ENCODE measurements at regions not wholly inside any gene's neighbourhood (a gene's known extent, or its start where the extent isn't known, plus 50 kb on each side); places are given as distances from the start of the nearest gene placed in this dataset.
A peak's percentile ranks its signal among the peaks of the same experiment; 100 is the strongest.

DNA sequence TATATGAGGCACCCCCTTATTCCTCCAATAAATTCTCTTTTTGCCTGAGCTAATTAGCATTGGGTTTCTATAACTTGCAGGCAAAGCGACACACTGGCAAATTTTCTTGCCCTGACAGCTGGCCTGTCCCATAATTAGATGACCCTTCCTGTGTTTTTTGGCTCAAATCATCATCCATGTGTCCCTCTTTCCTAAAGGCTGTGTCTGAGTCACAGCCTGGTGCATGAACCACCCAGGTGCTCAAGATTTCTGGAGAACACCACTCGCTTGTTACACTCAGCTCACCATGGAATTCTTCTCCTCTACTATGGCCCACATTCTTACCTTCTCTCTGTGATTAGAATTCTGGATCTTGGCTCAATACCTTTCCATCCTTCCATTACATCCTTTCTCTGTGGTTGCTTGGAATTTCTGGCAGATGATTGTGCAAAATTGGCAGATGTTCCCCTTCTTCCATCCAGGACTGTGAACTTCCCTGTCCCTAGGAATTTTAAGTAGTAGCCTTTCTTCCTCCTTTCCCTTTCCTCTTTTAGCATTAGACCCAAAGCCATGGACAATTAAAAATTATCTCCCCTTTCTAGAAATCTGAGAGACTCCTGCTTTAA is 116.0 kb upstream of the ANKRD1 start:
- Histone ChIP-seq H3K4me1 (ENCODE audit: control insufficient read depth in 3 of 3, insufficient read depth in 2 of 3, low read depth in 1 of 3, low read length in 2 of 3) (no peaks in the 10 kb centered on the region), H3K4me3 (ENCODE audit: low read depth in 1 of 3, low read length in 3 of 3) (no peak overlapping the region), H3K36me3 (ENCODE audit: control insufficient read depth in 3 of 3, insufficient read depth in 2 of 3, low read depth in 1 of 3, low read length in 3 of 3) (no peaks in the 10 kb centered on the region), H3K27me3 (ENCODE audit: control insufficient read depth in 3 of 3, insufficient read depth in 3 of 3, low read length in 3 of 3) (peaks cover 0 to 3% (median 0%) of the 10 kb centered on the region in 3 donors), H3K27ac (ENCODE audit: low read depth in 1 of 3, low read length in 2 of 3) (no peak overlapping the region), H3K9me3 (ENCODE audit: control insufficient read depth in 2 of 2, insufficient read depth in 1 of 2, low read depth in 1 of 2, low read length in 1 of 2) (no peaks in the 10 kb centered on the region)
- no peak for FAIRE-seq
- DNase-seq = no peak
- WGBS, 3 donors = 86 to 98% (median 89%) methylated on average over 2 of the region's 2 CpGs

DNA sequence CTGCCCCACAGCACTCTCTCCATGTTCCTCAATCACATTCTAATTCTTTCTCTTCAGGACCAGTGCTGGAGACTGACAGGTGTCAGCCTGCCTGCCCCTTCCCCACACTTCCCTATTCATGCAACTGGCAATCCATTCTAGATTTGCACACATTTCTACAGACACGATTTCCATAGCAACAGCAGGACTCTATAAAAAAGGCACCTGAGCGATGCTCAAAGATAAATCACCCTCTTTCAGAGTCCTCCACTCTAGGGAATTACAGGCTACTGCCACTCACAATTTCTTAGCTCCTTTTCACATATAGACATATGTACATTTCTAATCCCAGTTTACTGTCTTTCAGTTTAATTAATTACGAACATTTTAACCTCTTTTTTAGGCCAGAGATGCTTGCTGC is 118.1 kb upstream of the ANKRD1 start:
- DNase-seq = no peak
- Histone ChIP-seq H3K4me3 (ENCODE audit: low read depth in 1 of 3, low read length in 3 of 3) (no peak overlapping the region), H3K9me3 (ENCODE audit: control insufficient read depth in 2 of 2, insufficient read depth in 1 of 2, low read depth in 1 of 2, low read length in 1 of 2) (no peaks in the 10 kb centered on the region), H3K4me1 (ENCODE audit: control insufficient read depth in 3 of 3, insufficient read depth in 2 of 3, low read depth in 1 of 3, low read length in 2 of 3) (no peaks in the 10 kb centered on the region), H3K27me3 (ENCODE audit: control insufficient read depth in 3 of 3, insufficient read depth in 3 of 3, low read length in 3 of 3) (peaks cover 0 to 3% (median 0%) of the 10 kb centered on the region in 3 donors), H3K27ac (ENCODE audit: low read depth in 1 of 3, low read length in 2 of 3) (no peak overlapping the region), H3K36me3 (ENCODE audit: control insufficient read depth in 3 of 3, insufficient read depth in 2 of 3, low read depth in 1 of 3, low read length in 3 of 3) (no peaks in the 10 kb centered on the region)
- WGBS, 3 donors = 71 to 83% (median 74%) methylated on average over 3 of the region's 3 CpGs
- no peak for FAIRE-seq

DNA sequence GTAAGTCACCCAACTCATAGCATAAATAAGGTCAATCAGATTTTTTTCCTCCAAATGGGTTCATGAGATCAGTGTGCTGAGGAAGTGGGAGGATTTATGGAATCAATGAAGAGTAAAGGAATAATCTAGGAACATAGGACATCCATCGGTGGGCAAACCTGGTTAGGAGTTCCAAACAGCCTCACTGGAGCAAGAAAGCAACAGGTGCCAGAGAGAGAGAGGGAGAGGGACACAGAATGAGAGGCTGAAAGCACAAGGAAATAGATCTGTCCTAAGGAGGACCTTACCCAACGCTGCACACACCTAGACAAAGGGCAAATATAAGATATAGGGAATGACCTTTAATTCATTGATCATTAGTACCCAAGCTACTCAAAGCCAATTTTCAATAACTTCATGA is 119.5 kb upstream of the ANKRD1 start:
- no peaks in the 10 kb centered on the region for H3K36me3 ChIP-seq (ENCODE audit: control insufficient read depth in 3 of 3, insufficient read depth in 2 of 3, low read depth in 1 of 3, low read length in 3 of 3)
- 53 to 77% (median 74%) methylated on average over 2 of the region's 2 CpGs for WGBS, 3 donors
- no peaks in the 10 kb centered on the region for H3K9me3 ChIP-seq (ENCODE audit: control insufficient read depth in 2 of 2, insufficient read depth in 1 of 2, low read depth in 1 of 2, low read length in 1 of 2)
- no peaks in the 10 kb centered on the region for H3K4me1 ChIP-seq (ENCODE audit: control insufficient read depth in 3 of 3, insufficient read depth in 2 of 3, low read depth in 1 of 3, low read length in 2 of 3)
- FAIRE-seq (no peak), DNase-seq (peak in 1 of 2 donors; percentile 3)
- no peak overlapping the region for H3K27ac ChIP-seq (ENCODE audit: low read depth in 1 of 3, low read length in 2 of 3)
- H3K4me3 ChIP-seq (ENCODE audit: low read depth in 1 of 3, low read length in 3 of 3) = no peak overlapping the region
- H3K27me3 ChIP-seq (ENCODE audit: control insufficient read depth in 3 of 3, insufficient read depth in 3 of 3, low read length in 3 of 3) = peaks cover 0 to 3% (median 0%) of the 10 kb centered on the region in 3 donors

DNA sequence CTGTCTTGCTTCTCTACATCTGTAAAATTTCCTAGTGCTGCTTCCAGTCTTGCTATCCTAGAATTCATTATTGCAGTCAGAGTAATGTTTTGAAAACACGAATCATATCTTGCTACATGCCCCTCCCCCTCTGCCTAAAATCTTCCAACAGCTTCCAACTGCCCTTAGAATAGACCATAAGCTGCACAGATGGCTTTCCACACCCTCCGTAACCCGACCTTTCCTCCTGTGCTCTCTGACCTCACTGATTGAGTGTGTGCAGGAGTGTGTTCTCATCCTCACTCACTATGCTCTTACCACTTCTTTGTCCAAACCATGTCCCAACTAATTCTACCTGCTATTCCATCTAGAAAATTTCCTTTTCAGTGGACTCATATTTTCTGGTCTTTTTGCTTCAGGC is 121.2 kb upstream of the ANKRD1 start:
- Histone ChIP-seq H3K27ac (ENCODE audit: low read depth in 1 of 3, low read length in 2 of 3) (no peak overlapping the region), H3K27me3 (ENCODE audit: control insufficient read depth in 3 of 3, insufficient read depth in 3 of 3, low read length in 3 of 3) (peaks cover 0 to 3% (median 0%) of the 10 kb centered on the region in 3 donors), H3K4me3 (ENCODE audit: low read depth in 1 of 3, low read length in 3 of 3) (no peak overlapping the region), H3K4me1 (ENCODE audit: control insufficient read depth in 3 of 3, insufficient read depth in 2 of 3, low read depth in 1 of 3, low read length in 2 of 3) (no peaks in the 10 kb centered on the region), H3K36me3 (ENCODE audit: control insufficient read depth in 3 of 3, insufficient read depth in 2 of 3, low read depth in 1 of 3, low read length in 3 of 3) (no peaks in the 10 kb centered on the region), H3K9me3 (ENCODE audit: control insufficient read depth in 2 of 2, insufficient read depth in 1 of 2, low read depth in 1 of 2, low read length in 1 of 2) (no peaks in the 10 kb centered on the region)
- DNase-seq = peak in 1 of 2 donors; percentile 9
- 20 to 48% (median 48%) methylated on average over 3 of the region's 3 CpGs for WGBS, 3 donors
- no peak for FAIRE-seq

DNA sequence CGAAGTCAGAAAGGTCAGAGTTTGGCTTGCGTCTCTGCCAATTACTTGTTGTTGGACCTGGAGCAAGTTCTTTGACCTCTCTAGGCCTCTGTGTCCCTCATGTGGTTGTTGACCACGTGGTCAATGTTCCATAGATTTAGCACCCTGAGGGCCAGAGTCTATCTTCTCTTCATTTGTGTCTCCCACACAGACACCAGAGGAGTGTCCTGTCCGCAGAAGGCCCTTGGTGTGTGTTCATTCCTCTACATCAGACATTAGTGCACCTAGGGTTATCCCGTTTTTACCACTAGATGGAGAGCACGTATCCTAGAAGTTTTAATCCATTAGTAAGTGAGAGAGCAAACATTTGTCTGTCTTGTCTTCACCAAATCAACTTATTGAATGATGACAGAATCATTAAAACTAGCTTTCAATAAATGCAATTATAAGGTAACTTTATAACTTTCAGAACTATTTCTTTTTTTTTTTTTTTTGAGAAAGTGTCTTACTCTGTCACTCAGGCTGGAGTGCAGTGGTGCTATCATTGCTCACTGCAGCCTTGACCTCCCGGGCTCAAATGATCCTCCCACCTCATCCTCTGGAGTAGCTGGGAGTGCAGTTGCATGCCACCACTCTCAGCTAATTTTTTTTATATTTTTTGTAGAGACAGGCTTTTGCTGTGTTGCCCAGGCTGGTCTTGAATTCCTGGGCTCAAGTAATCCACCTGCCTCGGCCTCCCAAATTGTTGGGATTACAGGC is 122.5 kb upstream of the ANKRD1 start:
- FAIRE-seq = no peak
- Histone ChIP-seq H3K4me1 (ENCODE audit: control insufficient read depth in 3 of 3, insufficient read depth in 2 of 3, low read depth in 1 of 3, low read length in 2 of 3) (no peaks in the 10 kb centered on the region), H3K4me3 (ENCODE audit: low read depth in 1 of 3, low read length in 3 of 3) (no peak overlapping the region), H3K27ac (ENCODE audit: low read depth in 1 of 3, low read length in 2 of 3) (no peak overlapping the region), H3K36me3 (ENCODE audit: control insufficient read depth in 3 of 3, insufficient read depth in 2 of 3, low read depth in 1 of 3, low read length in 3 of 3) (no peaks in the 10 kb centered on the region), H3K9me3 (ENCODE audit: control insufficient read depth in 2 of 2, insufficient read depth in 1 of 2, low read depth in 1 of 2, low read length in 1 of 2) (no peaks in the 10 kb centered on the region), H3K27me3 (ENCODE audit: control insufficient read depth in 3 of 3, insufficient read depth in 3 of 3, low read length in 3 of 3) (peaks cover 0 to 3% (median 0%) of the 10 kb centered on the region in 3 donors)
- 60 to 64% (median 63%) methylated on average over 8 of the region's 8 CpGs for WGBS, 3 donors
- DNase-seq = peak; percentile 15 to 21

DNA sequence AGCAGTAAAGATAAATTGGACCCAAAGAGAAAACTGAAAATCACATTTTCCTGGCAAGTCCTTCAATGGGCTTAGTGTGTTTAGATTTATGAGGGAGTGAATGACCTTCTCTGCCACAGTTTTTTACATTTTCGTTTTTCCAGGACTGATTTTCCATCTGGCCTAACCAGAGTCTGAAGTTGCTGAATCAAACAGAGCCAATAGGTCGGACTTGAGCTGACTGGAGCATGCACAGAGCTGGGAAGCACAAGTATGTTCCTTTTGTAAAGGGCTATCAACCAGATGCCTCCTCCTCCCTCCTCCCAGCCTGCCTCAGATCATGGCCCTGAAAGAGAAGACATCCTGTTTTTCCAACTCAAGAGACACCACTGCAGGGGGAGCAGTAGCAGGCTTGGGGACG is 126.0 kb upstream of the ANKRD1 start:
- Histone ChIP-seq H3K4me1 (ENCODE audit: control insufficient read depth in 3 of 3, insufficient read depth in 2 of 3, low read depth in 1 of 3, low read length in 2 of 3) (no peaks in the 10 kb centered on the region), H3K27ac (ENCODE audit: low read depth in 1 of 3, low read length in 2 of 3) (no peak overlapping the region), H3K9me3 (ENCODE audit: control insufficient read depth in 2 of 2, insufficient read depth in 1 of 2, low read depth in 1 of 2, low read length in 1 of 2) (no peaks in the 10 kb centered on the region), H3K27me3 (ENCODE audit: control insufficient read depth in 3 of 3, insufficient read depth in 3 of 3, low read length in 3 of 3) (peaks cover 0 to 3% (median 0%) of the 10 kb centered on the region in 3 donors), H3K4me3 (ENCODE audit: low read depth in 1 of 3, low read length in 3 of 3) (no peak overlapping the region), H3K36me3 (ENCODE audit: control insufficient read depth in 3 of 3, insufficient read depth in 2 of 3, low read depth in 1 of 3, low read length in 3 of 3) (no peaks in the 10 kb centered on the region)
- DNase-seq (no peak), FAIRE-seq (no peak)
- 28 to 34% (median 29%) methylated on average over 3 of the region's 3 CpGs for WGBS, 3 donors

DNA sequence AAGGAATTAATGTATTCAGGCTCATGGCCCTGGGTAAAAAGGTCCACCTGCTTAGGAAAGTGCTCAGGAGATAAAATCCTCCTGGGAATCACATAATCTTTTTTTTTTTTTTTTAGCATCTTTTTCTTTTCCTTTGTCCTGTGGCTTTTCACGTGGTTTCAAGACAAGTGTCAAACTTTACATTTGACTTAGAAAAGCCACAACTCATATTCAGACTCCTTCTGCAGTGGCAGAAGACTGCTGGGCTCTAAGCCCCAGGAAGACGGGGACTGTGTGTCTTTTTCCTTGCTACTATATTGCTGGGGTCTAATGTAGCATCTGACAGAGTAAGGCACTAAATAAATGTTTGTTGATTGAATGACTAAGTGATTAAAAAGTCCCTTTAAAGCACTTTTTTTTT is 127.5 kb upstream of the ANKRD1 start:
- FAIRE-seq = no peak
- Histone ChIP-seq H3K27ac (ENCODE audit: low read depth in 1 of 3, low read length in 2 of 3) (no peak overlapping the region), H3K36me3 (ENCODE audit: control insufficient read depth in 3 of 3, insufficient read depth in 2 of 3, low read depth in 1 of 3, low read length in 3 of 3) (no peaks in the 10 kb centered on the region), H3K4me3 (ENCODE audit: low read depth in 1 of 3, low read length in 3 of 3) (no peak overlapping the region), H3K9me3 (ENCODE audit: control insufficient read depth in 2 of 2, insufficient read depth in 1 of 2, low read depth in 1 of 2, low read length in 1 of 2) (no peaks in the 10 kb centered on the region), H3K4me1 (ENCODE audit: control insufficient read depth in 3 of 3, insufficient read depth in 2 of 3, low read depth in 1 of 3, low read length in 2 of 3) (no peaks in the 10 kb centered on the region), H3K27me3 (ENCODE audit: control insufficient read depth in 3 of 3, insufficient read depth in 3 of 3, low read length in 3 of 3) (no peaks in the 10 kb centered on the region)
- no peak for DNase-seq
- 63 to 75% (median 74%) methylated on average over 2 of the region's 2 CpGs for WGBS, 3 donors

DNA sequence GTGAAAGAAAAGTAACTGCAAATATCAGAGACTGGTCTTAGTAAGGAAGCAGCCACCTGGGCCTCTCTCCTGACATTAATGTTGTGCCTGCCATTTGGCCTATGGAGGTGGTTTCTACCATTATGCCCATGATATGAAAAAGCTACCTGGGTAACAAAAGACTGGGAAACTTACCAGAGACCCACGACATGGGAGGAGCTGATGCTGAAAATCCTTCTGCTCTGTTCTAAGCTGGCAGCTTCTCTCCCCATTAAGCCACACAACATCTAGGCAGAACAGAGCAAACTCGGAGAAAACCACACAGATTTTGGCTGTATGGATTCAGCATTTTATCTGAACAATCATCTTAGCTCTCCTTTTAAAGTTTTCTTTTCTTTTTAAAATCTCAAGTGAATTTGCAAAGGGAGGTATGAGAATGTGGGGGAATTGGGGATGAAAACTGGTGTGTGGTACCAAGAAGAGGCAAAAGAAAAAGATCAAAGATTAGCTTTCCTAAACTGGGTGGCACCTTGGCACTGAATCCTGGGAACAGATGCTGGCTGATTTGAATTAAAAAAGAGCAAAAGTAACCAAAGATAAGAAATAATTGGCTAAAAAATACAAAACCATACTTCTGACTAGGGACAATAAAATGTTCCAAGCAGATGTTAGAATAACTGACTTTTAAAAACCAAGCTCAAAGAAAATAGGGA is 128.6 kb upstream of the ANKRD1 start:
- FAIRE-seq = no peak
- H3K27me3 ChIP-seq (ENCODE audit: control insufficient read depth in 3 of 3, insufficient read depth in 3 of 3, low read length in 3 of 3) = no peaks in the 10 kb centered on the region
- H3K4me3 ChIP-seq (ENCODE audit: low read depth in 1 of 3, low read length in 3 of 3) = no peak overlapping the region
- H3K4me1 ChIP-seq (ENCODE audit: control insufficient read depth in 3 of 3, insufficient read depth in 2 of 3, low read depth in 1 of 3, low read length in 2 of 3) = no peaks in the 10 kb centered on the region
- WGBS, 3 donors = 66 to 75% (median 71%) methylated on average over 2 of the region's 2 CpGs
- no peaks in the 10 kb centered on the region for H3K9me3 ChIP-seq (ENCODE audit: control insufficient read depth in 2 of 2, insufficient read depth in 1 of 2, low read depth in 1 of 2, low read length in 1 of 2)
- H3K36me3 ChIP-seq (ENCODE audit: control insufficient read depth in 3 of 3, insufficient read depth in 2 of 3, low read depth in 1 of 3, low read length in 3 of 3) = no peaks in the 10 kb centered on the region
- H3K27ac ChIP-seq (ENCODE audit: low read depth in 1 of 3, low read length in 2 of 3) = no peak overlapping the region
- no peak for DNase-seq
